ENCODE measurements at regions not wholly inside any gene's neighbourhood (a gene's known extent, or its start where the extent isn't known, plus 50 kb on each side); places are given as distances from the start of the nearest gene placed in this dataset.
"Not testable (repeated sequence)": the region's sequence is repeated elsewhere in the genome, so short reads cannot be mapped to it uniquely, and the experiment has no call there.

DNA sequence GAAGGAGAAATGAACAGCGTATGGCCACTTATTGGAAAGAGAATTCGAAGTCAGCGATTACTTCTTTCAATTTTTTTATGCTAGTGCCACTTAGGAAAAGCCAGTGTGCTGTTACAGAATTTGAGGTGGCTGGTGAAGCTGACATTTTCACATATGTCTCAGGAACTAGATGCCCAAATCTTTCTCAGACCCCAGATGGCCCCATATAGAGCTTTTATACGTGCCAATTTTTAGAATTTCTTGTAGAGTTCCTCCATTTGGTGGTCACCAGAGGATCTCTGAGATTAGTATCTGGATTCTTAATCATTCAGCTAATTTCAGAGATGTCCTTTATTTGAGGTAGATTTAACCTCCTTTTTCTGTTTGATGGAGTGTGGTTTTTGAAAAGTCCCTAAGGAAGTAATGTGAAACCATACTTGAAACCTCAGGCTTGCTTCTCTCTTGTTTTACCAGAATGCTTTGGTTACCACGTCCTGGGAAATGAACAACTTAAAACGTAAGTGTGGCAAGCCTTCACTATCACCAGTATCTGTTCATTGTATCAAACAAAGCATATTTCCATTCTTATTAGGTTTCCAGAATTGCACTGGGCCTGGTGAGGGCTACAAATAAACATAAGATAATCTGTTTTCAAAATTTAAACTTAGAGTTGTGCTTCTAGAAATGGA is 102.2 kb upstream of the IKBKE start:
- TF ChIP-seq, protein P1, sequence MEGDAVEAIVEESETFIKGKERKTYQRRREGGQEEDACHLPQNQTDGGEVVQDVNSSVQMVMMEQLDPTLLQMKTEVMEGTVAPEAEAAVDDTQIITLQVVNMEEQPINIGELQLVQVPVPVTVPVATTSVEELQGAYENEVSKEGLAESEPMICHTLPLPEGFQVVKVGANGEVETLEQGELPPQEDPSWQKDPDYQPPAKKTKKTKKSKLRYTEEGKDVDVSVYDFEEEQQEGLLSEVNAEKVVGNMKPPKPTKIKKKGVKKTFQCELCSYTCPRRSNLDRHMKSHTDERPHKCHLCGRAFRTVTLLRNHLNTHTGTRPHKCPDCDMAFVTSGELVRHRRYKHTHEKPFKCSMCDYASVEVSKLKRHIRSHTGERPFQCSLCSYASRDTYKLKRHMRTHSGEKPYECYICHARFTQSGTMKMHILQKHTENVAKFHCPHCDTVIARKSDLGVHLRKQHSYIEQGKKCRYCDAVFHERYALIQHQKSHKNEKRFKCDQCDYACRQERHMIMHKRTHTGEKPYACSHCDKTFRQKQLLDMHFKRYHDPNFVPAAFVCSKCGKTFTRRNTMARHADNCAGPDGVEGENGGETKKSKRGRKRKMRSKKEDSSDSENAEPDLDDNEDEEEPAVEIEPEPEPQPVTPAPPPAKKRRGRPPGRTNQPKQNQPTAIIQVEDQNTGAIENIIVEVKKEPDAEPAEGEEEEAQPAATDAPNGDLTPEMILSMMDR (IDR thresholded peaks at IDR 0.05): not testable (repeated sequence)
- TF ChIP-seq POLR2AphosphoS5, EP300, POLR2A (IDR thresholded peaks at IDR 0.05): not testable (repeated sequence)
